Ovary (tissue), 7 donors: ENCODE measurements at regions not wholly inside any gene's neighbourhood (a gene's known extent, or its start where the extent isn't known, plus 50 kb on each side); places are given as distances from the start of the nearest gene placed in this dataset.

ENCODE experiments used
- DNase-seq, 5 donors: peaks; one replicate each; pipeline ENCODE4 v3.0.0-alpha.2; 2019 to 2020
- H3K27ac ChIP-seq, 2 donors: fragments of 200-600 bp; one replicate each; pipeline versions ENCODE4 v1.5.1 to v1.8.0; 2019 to 2022
- H3K27me3 ChIP-seq: fragments of 200-600 bp; one replicate; pipeline ENCODE4 v1.8.0; 2022
- H3K36me3 ChIP-seq: fragments of 200-600 bp; sonication (generic); one replicate; pipeline ENCODE4 v1.5.1; 2019
- H3K4me1 ChIP-seq: one replicate; pipeline ENCODE4 v1.8.1; 2013; ENCODE audit warnings: mild to moderate bottlenecking, moderate library complexity; ENCODE audit not compliant: insufficient read depth
- H3K4me3 ChIP-seq: fragments of 200-600 bp; sonication (generic); one replicate; pipeline ENCODE4 v1.5.1; 2017
- H3K9me3 ChIP-seq, 2 donors: fragments of 200-600 bp in 1 of 2; sonication (generic) in 1 of 2; one replicate each; pipeline versions ENCODE4 v1.5.1 to v1.8.1; 2013 to 2019; ENCODE audit warnings: mild to moderate bottlenecking in 1 of 2, moderate library complexity in 1 of 2
- EP300 ChIP-seq: sonication (generic); formaldehyde crosslinking; IDR thresholded peaks from one replicate; pipeline ENCODE4 v1.6.1; 2017; ENCODE audit warnings: antibody characterized with exemption
- POLR2A ChIP-seq: fragments of 450-650 bp; IDR thresholded peaks from one replicate; pipeline ENCODE4 v1.6.1; 2017; ENCODE audit warnings: antibody characterized with exemption, mild to moderate bottlenecking, moderate library complexity
- WGBS, 3 donors: extraction: QIAGEN DNeasy Blood & Tissue Kit in 1 of 3; methylation state at CpG; one replicate each; pipeline versions ENCODE4 v1.1.5 to v1.1.7; 2013 to 2017; 5-methylcytosine and 5-hydroxymethylcytosine counted together
- intact Hi-C, 4 donors: fragments of 100-400 bp; cut with DNase I; formaldehyde crosslinking; loops; one replicate each; pipeline versions ENCODE4 v1.11.0 to v1.15.1; 2022 to 2023
- TF ChIP-seq, protein P1 (sequence below), 3 donors: fragments of 450-650 bp in 2 of 3; fragments of 200-600 bp in 1 of 3; IDR thresholded peaks; one replicate each; pipeline versions ENCODE4 v1.5.1 to v1.8.0; 2016 to 2022; ENCODE audit warnings: antibody characterized with exemption in 3 of 3, mild to moderate bottlenecking in 1 of 3
- donor health status: DM: no; HTN: no; CAD: no; lungs with moderate emphysema.
- donor health status: DM: no; HTN: no; CAD: no.
- donor health status: Bipolar disorder and iron deficiency.
- donor health status: DM: no; HTN: no; CAD: no.
- donor health status: DM: yes; HTN: yes; CAD: no.

DNA sequence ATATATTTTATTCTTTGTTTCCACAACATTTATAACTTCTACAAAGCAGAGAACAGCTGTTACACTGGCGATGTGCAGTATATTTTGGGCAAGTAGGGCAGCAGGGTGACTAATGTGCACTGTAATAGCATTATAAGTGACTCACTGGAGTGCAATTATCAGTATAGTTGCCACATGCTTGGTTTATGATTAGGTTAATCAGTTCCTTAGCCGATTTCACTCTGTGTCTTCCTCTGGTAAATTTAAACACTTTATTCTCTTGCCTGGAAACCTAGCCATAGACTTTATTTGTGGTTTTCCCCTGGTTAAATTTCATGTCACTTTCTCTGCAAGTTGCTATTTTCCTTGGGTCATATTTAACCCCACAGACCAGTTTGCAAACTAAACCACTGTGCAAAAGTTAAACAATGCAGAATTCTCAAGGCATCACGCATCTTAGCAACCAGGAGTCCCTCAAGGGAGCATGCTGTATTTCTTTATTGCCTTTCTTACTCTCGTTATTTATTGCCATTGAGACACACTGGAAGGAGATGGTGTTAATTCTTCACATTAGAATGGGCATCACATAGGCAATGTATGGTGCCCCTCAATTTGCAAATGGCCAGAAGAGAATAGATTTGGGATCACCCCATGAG, 690.2 kb upstream of the DPPA4 start:
- TF ChIP-seq, protein P1, sequence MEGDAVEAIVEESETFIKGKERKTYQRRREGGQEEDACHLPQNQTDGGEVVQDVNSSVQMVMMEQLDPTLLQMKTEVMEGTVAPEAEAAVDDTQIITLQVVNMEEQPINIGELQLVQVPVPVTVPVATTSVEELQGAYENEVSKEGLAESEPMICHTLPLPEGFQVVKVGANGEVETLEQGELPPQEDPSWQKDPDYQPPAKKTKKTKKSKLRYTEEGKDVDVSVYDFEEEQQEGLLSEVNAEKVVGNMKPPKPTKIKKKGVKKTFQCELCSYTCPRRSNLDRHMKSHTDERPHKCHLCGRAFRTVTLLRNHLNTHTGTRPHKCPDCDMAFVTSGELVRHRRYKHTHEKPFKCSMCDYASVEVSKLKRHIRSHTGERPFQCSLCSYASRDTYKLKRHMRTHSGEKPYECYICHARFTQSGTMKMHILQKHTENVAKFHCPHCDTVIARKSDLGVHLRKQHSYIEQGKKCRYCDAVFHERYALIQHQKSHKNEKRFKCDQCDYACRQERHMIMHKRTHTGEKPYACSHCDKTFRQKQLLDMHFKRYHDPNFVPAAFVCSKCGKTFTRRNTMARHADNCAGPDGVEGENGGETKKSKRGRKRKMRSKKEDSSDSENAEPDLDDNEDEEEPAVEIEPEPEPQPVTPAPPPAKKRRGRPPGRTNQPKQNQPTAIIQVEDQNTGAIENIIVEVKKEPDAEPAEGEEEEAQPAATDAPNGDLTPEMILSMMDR (IDR thresholded peaks at IDR 0.05), result no peak
- TF ChIP-seq EP300 (no peak), POLR2A (no peak)
- intact Hi-C loops, result no loop called here
- no peak for DNase-seq
- no peak overlapping the region for H3K4me3 ChIP-seq
- H3K27ac ChIP-seq, result no peak overlapping the region
- no peaks in the 10 kb centered on the region for H3K9me3 ChIP-seq
- H3K36me3 ChIP-seq, result no peaks in the 10 kb centered on the region
- H3K27me3 ChIP-seq, result no peaks in the 10 kb centered on the region
- WGBS, 3 donors, result 60 to 67% (median 60%) methylated on average over 4 of the region's 4 CpGs
- no peaks in the 10 kb centered on the region for H3K4me1 ChIP-seq

DNA sequence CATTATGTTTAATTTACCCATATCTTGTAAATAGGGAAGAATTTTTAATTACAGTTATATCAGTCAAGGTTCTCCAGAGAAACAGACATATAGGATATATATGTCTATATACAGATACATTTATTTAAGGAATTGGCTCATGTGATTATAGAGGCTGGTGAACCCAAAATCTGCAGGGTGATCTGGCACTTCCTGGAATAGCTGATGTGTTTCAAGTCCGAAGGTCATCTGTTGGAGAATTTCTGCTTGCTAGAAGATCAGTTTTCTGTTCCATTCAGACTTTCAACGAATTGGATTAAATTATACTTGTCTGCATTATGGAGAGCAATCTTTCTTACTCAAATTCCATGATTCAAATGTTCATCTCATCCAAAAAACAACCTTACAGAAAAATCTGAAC, 694.6 kb upstream of the DPPA4 start:
- no peak for DNase-seq
- TF ChIP-seq, protein P1 (IDR thresholded peaks at IDR 0.05), result no peak
- TF ChIP-seq EP300 (no peak), POLR2A (no peak)
- Histone ChIP-seq H3K9me3 (no peaks in the 10 kb centered on the region), H3K27ac (no peak overlapping the region), H3K27me3 (no peaks in the 10 kb centered on the region), H3K4me1 (no peaks in the 10 kb centered on the region), H3K36me3 (no peaks in the 10 kb centered on the region), H3K4me3 (no peak overlapping the region)
- intact Hi-C loops, result no loop called here
- WGBS, 3 donors, result 86 to 88% (median 87%) methylated on average over 2 of the region's 2 CpGs

DNA sequence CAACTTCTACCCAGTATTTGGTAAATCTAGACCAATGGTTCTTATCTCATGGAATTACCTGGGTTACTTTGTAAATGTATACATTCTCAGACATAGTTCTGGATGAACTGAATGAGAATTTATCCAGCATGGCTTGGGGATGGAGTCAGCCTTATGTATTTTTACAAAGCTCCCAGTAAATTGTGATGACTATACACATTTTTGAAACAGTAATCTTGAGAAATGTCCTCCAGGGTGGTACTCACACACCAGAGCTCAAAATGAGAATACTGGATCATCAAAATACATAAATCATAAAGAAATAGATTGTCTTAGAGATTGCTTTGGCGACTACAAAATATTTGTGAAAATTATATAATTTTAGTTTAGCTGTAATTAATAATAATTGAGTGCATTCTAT, 722.1 kb upstream of the DPPA4 start:
- H3K4me1 ChIP-seq, result no peaks in the 10 kb centered on the region
- no peak overlapping the region for H3K4me3 ChIP-seq
- intact Hi-C loops, result no loop called here
- no peak overlapping the region for H3K27ac ChIP-seq
- no peaks in the 10 kb centered on the region for H3K9me3 ChIP-seq
- no peak for DNase-seq
- WGBS, 3 donors, result 78 to 91% (median 85%) methylated on average over 1 of the region's 1 CpG
- H3K36me3 ChIP-seq, result no peaks in the 10 kb centered on the region
- TF ChIP-seq, protein P1 (IDR thresholded peaks at IDR 0.05), result no peak
- TF ChIP-seq POLR2A, result no peak
- TF ChIP-seq EP300, result no peak
- H3K27me3 ChIP-seq, result no peaks in the 10 kb centered on the region

DNA sequence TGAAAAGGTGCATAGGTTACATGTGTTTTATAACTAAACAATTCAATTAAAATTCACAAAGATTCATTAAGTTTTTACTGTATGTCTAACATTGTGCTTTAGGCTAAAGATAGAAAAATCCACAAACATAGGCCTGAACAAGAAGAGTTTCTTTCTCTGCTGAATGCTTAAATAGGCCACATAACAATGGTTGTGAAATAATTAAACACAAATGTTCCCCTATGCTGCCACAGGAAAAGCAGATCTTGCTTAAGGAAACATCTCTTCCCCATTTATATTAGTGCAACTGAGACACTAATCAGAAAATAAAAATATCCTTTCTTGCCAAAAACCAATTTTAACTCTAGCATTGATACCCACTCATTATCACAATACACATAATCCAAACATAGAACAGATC, 725.4 kb upstream of the DPPA4 start:
- intact Hi-C loops, result no loop called here
- Histone ChIP-seq H3K4me1 (no peaks in the 10 kb centered on the region), H3K9me3 (no peaks in the 10 kb centered on the region), H3K27me3 (no peaks in the 10 kb centered on the region), H3K27ac (no peak overlapping the region), H3K36me3 (no peaks in the 10 kb centered on the region), H3K4me3 (no peak overlapping the region)
- no peak for DNase-seq
- TF ChIP-seq, protein P1 (IDR thresholded peaks at IDR 0.05), result no peak
- no peak for TF ChIP-seq POLR2A
- TF ChIP-seq EP300, result no peak
